ENCODE measurements at regions not wholly inside any gene's neighbourhood (a gene's known extent, or its start where the extent isn't known, plus 50 kb on each side); places are given as distances from the start of the nearest gene placed in this dataset.

GRCh38 chr16:13638218-13638617, 281.7 kb upstream of the ERCC4 start:
- TF ChIP-seq CTCF (IDR thresholded peaks at IDR 0.05) (no peak), POLR2A (IDR thresholded peaks at IDR 0.05) (no peak), EP300 (IDR thresholded peaks at IDR 0.05) (no peak)
